ENCODE measurements at regions not wholly inside any gene's neighbourhood (a gene's known extent, or its start where the extent isn't known, plus 50 kb on each side); places are given as distances from the start of the nearest gene placed in this dataset.
"Not testable (repeated sequence)": the region's sequence is repeated elsewhere in the genome, so short reads cannot be mapped to it uniquely, and the experiment has no call there.

DNA sequence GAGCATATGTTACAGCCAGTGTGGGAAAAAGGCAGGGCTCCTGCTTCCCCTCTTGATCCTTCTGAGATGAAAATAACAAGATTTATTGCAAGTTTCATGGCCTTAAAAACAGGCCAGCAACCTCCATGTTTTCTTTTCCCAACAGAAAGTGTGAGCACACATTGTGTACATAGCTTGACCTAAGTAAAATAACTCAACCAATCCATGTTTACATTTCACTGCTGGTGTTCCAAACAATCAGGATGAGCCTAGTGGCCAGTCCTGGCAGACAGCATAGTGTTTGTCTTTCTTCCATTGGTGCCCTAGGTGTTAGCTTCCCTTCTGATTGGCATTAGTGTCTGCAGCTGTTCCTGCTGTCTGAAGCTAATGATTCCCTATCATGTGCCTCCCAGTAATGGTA, 847.7 kb downstream of the EPHA3 start:
- no peak overlapping the region for H3K4me3 ChIP-seq (ENCODE audit: low read depth, low read length)
- no peak for TF ChIP-seq CTCF (conservative IDR thresholded peaks at IDR 0.05; ENCODE audit: low read depth, low read length)
- no peak for DNase-seq (ENCODE audit: low read depth)

DNA sequence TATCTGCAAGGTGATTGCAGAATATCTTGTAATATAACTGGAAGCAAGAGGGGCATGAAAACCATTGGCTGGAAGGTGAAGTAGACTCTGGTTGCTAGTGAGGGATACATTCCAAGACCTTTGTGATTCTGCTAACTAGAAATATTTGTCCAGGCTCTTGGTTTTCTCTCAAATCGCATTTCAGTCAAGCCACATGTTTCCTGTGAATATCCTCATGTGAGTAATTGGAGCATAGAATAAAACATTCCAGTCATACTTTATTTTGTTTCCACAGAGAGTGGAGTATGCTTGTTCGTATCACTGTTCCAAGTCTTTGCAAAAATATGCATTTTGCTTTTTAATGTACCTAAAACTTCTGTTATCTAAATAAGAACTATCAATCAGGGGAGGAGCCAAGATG, 850.0 kb downstream of the EPHA3 start:
- H3K4me3 ChIP-seq (ENCODE audit: low read depth, low read length) = no peak overlapping the region
- DNase-seq (ENCODE audit: low read depth) = peak; percentile 84
- no peak for TF ChIP-seq CTCF (conservative IDR thresholded peaks at IDR 0.05; ENCODE audit: low read depth, low read length)

DNA sequence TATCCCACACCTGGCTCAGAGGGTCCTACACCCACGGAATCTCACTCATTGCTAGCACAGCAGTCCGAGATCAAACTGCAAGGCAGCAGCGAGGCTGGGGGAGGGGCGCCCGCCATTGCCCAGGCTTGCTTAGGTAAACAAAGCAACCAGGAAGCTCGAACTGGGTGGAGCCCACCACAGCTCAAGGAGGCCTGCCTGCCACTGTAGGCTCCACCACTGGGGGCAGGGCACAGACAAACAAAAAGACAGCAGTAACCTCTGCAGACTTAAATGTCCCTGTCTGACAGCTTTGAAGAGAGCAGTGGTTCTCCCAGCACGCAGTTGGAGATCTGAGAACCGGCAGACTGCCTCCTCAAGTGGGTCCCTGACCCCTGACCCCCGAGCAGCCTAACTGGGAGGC, 850.7 kb downstream of the EPHA3 start:
- DNase-seq (ENCODE audit: low read depth); H3K4me3 ChIP-seq (ENCODE audit: low read depth, low read length): not testable (repeated sequence)

DNA sequence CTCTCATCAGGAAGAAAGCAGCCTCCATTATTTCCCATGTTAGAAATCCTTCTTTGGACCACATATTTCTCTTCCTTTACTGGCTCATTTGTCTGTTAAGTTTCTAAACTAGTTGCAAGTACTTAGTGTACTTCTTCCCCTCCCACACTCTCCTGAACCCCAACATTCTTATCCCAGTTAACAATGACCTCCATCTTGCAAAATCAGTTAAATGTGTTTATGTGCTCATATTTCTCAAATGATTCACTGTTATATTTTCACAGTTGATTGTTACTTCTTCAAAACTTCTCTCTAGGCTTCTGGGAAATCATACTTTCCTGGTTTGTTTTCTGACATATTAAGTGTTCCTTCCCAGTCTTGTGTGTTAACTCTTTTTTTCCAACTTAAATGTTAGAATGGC, 856.9 kb downstream of the EPHA3 start:
- peak; percentile 83 for DNase-seq (ENCODE audit: low read depth)
- no peak overlapping the region for H3K4me3 ChIP-seq (ENCODE audit: low read depth, low read length)
- TF ChIP-seq CTCF (conservative IDR thresholded peaks at IDR 0.05; ENCODE audit: low read depth, low read length) = no peak

- TF ChIP-seq CTCF (conservative IDR thresholded peaks at IDR 0.05; ENCODE audit: low read depth, low read length) = no peak
- H3K4me3 ChIP-seq (ENCODE audit: low read depth, low read length) = no peak overlapping the region
- DNase-seq (ENCODE audit: low read depth) = no peak
Observed at GRCh38 chr3:89966877-89967665, 859.6 kb downstream of the EPHA3 start.

DNA sequence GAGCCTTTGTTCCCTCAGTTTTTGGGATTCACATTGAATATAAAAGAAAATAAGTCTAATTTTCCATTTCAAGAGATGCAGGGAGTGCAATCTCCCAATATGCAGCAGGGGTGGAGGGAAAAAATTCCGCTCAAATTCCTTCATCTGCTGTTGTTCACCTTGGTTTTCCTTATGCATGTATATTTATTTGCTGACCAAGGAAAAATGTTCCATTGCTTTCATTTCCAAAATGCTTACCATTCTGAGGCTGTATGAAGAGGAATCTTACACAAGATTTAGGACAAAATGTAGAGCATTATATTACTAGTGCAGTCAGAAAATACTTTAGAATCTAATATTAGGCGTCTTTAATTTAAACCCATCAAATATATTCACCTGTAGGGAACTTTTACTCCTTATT, 863.9 kb downstream of the EPHA3 start:
- no peak overlapping the region for H3K4me3 ChIP-seq (ENCODE audit: low read depth, low read length)
- no peak for TF ChIP-seq CTCF (conservative IDR thresholded peaks at IDR 0.05; ENCODE audit: low read depth, low read length)
- no peak for DNase-seq (ENCODE audit: low read depth)

DNA sequence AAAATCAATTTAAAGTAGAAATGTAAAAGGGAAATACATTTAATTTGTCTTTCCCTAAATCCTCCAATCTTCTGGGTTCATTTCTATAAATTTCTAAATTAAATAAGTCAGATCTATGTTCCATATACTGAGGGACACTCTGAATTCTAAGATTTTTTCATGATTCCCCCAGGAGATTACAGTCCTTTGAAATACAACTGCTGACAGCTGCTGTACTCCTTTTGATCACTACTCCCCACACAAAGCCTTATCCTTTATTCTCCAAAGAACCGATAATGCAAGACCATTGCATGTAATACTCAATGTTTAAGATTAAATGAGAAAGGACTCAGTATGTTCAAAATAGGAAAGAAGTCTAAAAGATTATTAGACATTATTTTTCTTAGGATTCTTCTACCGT, 865.7 kb downstream of the EPHA3 start:
- H3K4me3 ChIP-seq (ENCODE audit: low read depth, low read length) = no peak overlapping the region
- DNase-seq (ENCODE audit: low read depth) = no peak
- no peak for TF ChIP-seq CTCF (conservative IDR thresholded peaks at IDR 0.05; ENCODE audit: low read depth, low read length)

Data from choroid plexus epithelial cell (primary cell).